ENCODE measurements at regions not wholly inside any gene's neighbourhood (a gene's known extent, or its start where the extent isn't known, plus 50 kb on each side); places are given as distances from the start of the nearest gene placed in this dataset.

DNA sequence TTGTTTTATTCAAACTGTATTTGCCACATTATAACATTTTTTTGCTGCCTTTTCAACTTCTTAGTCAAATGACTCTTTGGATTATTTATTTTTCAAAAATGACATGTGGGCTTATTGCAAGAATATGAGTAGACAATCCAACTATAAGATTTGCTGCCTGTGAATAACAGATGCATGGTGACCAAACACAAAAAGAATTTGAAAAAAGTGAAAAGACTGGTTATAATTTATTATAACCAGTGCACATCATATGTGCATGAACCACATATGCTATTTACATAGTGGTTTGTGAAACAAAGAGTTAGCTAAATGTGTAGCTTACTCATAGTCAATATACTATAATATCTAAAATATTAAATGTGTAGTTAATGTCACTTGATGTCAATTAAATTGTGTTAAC lies 2086.8 kb downstream of the ARAP2 start:
- Mint-ChIP-seq H3K9me3 (peaks cover 11% of the 10 kb centered on the region), H3K36me3 (no peaks in the 10 kb centered on the region), H3K4me1 (ENCODE audit: unreplicated experiment) (no peaks in the 10 kb centered on the region), H3K4me3 (no peak overlapping the region), H3K27ac (no peak overlapping the region), H3K27me3 (no peaks in the 10 kb centered on the region)
- TF ChIP-seq, protein P1, sequence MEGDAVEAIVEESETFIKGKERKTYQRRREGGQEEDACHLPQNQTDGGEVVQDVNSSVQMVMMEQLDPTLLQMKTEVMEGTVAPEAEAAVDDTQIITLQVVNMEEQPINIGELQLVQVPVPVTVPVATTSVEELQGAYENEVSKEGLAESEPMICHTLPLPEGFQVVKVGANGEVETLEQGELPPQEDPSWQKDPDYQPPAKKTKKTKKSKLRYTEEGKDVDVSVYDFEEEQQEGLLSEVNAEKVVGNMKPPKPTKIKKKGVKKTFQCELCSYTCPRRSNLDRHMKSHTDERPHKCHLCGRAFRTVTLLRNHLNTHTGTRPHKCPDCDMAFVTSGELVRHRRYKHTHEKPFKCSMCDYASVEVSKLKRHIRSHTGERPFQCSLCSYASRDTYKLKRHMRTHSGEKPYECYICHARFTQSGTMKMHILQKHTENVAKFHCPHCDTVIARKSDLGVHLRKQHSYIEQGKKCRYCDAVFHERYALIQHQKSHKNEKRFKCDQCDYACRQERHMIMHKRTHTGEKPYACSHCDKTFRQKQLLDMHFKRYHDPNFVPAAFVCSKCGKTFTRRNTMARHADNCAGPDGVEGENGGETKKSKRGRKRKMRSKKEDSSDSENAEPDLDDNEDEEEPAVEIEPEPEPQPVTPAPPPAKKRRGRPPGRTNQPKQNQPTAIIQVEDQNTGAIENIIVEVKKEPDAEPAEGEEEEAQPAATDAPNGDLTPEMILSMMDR (conservative IDR thresholded peaks at IDR 0.05): no peak
- no peak for DNase-seq (ENCODE audit: extremely low spot score, unreplicated experiment)

DNA sequence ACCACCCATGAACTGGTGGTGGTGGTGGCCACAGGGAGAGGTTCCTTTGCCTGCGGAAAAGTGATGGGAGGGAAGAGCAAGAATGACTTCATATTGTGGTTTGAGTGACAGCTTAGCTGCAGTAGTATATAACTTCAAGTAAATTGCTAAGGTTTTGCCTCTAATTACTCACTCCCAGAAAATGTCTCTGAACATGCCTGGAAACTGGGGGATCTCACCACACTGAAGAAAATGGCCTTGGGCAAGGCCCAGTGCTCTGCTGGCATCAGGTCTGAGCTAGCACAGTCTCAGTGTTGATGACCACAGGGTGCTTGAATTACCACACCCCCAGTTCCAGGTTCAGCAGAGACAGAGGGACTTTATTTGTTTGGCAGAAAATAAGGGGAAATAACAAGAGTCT lies 2085.4 kb downstream of the ARAP2 start:
- no peaks in the 10 kb centered on the region for H3K27me3 Mint-ChIP-seq
- peaks cover 11% of the 10 kb centered on the region for H3K9me3 Mint-ChIP-seq
- H3K4me1 Mint-ChIP-seq (ENCODE audit: unreplicated experiment): no peaks in the 10 kb centered on the region
- no peak for DNase-seq (ENCODE audit: extremely low spot score, unreplicated experiment)
- no peak overlapping the region for H3K4me3 Mint-ChIP-seq
- H3K27ac Mint-ChIP-seq: no peak overlapping the region
- no peaks in the 10 kb centered on the region for H3K36me3 Mint-ChIP-seq
- TF ChIP-seq, protein P1 (conservative IDR thresholded peaks at IDR 0.05): no peak

DNA sequence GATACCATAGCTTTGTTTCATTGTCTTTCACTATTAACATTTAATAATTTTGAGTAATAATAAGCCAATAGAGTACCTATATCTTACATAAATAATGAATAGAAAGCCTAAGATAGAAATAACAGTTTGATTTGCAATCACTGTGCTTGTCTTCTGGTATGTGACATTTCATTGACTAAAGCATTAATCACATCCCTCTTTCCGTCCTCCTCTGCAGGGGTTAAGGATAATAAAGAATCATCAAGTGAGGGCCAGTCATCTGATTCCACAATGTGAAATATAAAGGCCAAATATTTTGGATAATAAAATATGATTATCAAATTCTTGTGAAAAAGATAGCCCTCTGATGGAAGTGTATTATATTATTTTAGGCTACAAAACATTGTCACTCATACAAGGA lies 2073.4 kb downstream of the ARAP2 start:
- no peak overlapping the region for H3K27ac Mint-ChIP-seq
- H3K36me3 Mint-ChIP-seq: no peaks in the 10 kb centered on the region
- no peaks in the 10 kb centered on the region for H3K9me3 Mint-ChIP-seq
- no peaks in the 10 kb centered on the region for H3K27me3 Mint-ChIP-seq
- no peaks in the 10 kb centered on the region for H3K4me1 Mint-ChIP-seq (ENCODE audit: unreplicated experiment)
- no peak for DNase-seq (ENCODE audit: extremely low spot score, unreplicated experiment)
- TF ChIP-seq, protein P1 (conservative IDR thresholded peaks at IDR 0.05): no peak
- no peak overlapping the region for H3K4me3 Mint-ChIP-seq

DNA sequence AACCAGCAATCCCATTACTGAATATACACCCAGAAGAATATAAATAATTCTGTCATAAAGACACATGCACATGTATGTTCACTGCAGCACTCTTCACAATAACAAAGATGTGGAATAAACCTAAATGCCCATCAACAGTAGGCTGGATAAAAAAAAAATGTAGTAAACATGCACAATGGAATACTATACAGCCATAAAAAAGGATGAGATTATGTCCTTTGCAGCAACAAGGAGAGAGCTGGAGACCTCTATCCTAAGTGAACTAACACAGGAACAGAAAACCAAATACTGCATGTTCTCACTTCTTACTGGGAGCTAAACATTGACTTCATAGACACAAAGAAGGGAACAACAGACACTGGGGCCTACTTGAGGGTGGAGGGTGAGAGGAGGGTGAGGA lies 2067.7 kb downstream of the ARAP2 start:
- H3K36me3 Mint-ChIP-seq: no peaks in the 10 kb centered on the region
- H3K27me3 Mint-ChIP-seq: no peaks in the 10 kb centered on the region
- H3K9me3 Mint-ChIP-seq: no peaks in the 10 kb centered on the region
- TF ChIP-seq, protein P1 (conservative IDR thresholded peaks at IDR 0.05): no peak
- H3K27ac Mint-ChIP-seq: no peak overlapping the region
- H3K4me1 Mint-ChIP-seq (ENCODE audit: unreplicated experiment): no peaks in the 10 kb centered on the region
- DNase-seq (ENCODE audit: extremely low spot score, unreplicated experiment): no peak
- H3K4me3 Mint-ChIP-seq: no peak overlapping the region

DNA sequence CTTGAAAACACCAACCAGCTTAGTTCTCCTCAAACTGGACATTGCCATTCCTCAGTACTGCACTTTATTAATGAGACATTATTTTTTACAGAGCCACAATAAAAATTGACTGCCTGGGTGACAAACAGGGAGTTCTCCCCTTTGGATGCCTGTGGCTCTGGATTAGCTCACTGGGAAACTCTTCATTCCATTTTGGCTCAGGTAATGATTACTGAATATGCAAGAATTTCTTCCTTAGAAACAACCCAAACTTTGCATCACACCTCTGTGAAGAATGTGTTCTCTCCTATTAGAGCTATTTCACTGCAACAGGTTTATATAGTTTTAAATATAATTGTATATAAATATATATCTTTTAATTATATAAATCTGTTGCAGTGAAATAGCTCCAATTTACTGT lies 2065.8 kb downstream of the ARAP2 start:
- no peak for DNase-seq (ENCODE audit: extremely low spot score, unreplicated experiment)
- Mint-ChIP-seq H3K27ac (no peak overlapping the region), H3K4me1 (ENCODE audit: unreplicated experiment) (no peaks in the 10 kb centered on the region), H3K4me3 (no peak overlapping the region), H3K36me3 (no peaks in the 10 kb centered on the region), H3K27me3 (no peaks in the 10 kb centered on the region), H3K9me3 (no peaks in the 10 kb centered on the region)
- TF ChIP-seq, protein P1 (conservative IDR thresholded peaks at IDR 0.05): no peak

DNA sequence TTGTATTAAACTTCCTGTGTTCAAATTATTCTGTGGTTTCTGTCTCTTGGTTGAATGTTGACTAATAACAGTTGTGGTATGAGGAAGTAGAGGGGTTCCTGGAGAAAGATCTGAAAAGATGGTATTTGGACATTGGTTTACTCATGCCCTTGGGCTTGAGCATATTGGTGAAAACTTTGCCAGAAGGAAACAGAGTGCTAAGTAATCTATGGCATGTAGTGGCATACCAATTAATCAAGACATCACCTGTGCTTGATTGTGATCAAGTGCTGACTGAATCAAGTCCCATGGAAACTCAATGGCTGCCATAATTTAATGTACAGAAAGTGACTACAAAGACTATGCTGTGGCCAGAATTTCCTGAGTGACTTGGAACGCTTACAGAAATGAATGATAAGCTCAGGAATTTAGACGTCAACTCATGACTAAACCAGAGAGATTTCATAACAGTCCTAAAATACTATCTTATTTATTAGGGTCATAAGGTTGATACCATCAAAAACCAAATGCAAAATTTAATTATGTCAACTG lies 2062.9 kb downstream of the ARAP2 start:
- H3K4me3 Mint-ChIP-seq: no peak overlapping the region
- no peak for DNase-seq (ENCODE audit: extremely low spot score, unreplicated experiment)
- no peaks in the 10 kb centered on the region for H3K4me1 Mint-ChIP-seq (ENCODE audit: unreplicated experiment)
- TF ChIP-seq, protein P1 (conservative IDR thresholded peaks at IDR 0.05): no peak
- H3K27me3 Mint-ChIP-seq: no peaks in the 10 kb centered on the region
- peaks cover 4% of the 10 kb centered on the region for H3K9me3 Mint-ChIP-seq
- no peaks in the 10 kb centered on the region for H3K36me3 Mint-ChIP-seq
- peak overlapping the region; percentile 25 for H3K27ac Mint-ChIP-seq

All from type B pancreatic cell (in vitro differentiated cells).